GM23248 (cell line): ENCODE measurements at regions not wholly inside any gene's neighbourhood (a gene's known extent, or its start where the extent isn't known, plus 50 kb on each side); places are given as distances from the start of the nearest gene placed in this dataset.

Experiments used
- EZH2 ChIP-seq: fragments of 200-600 bp; sonication (generic); IDR thresholded peaks from 2 replicates; pipeline ENCODE4 v1.6.1; 2018; ENCODE audit warnings: antibody characterized with exemption, mild to moderate bottlenecking; ENCODE audit not compliant: insufficient read depth, poor library complexity, severe bottlenecking
- EZH2phosphoT487 ChIP-seq: fragments of 200-600 bp; sonication (generic); IDR thresholded peaks from 2 replicates; pipeline ENCODE4 v1.6.1; 2018; ENCODE audit warnings: antibody characterized with exemption, moderate library complexity, mild to moderate bottlenecking, low read depth; ENCODE audit not compliant: insufficient read depth

DNA sequence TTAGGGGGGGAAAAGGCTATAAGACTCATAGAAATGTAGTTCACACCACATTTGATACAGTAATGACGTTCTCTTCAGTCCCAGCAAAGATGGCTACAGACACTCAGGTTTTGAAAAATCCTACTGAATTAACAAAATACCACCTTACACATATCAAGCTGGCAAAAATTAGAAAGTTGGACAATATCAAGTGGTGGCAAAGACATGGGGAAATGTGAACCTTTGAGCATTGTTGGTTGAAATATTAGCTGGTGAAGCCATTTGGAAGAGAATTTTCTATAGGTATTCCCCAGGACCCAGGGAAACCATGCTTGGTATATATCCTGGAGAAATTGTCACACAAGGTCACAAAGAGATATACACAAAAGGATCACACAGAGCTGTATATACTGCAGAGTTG is 163.0 kb downstream of the ADSS2 start:
- TF ChIP-seq EZH2 (no peak), EZH2phosphoT487 (no peak)
